H9 (cell line): ENCODE measurements at regions not wholly inside any gene's neighbourhood (a gene's known extent, or its start where the extent isn't known, plus 50 kb on each side); places are given as distances from the start of the nearest gene placed in this dataset.

Experiments used
- DNase-seq: peaks from one replicate; pipeline ENCODE4 v3.0.0-alpha.2; 2017
- H2AFZ ChIP-seq: one replicate; pipeline ENCODE4 v1.6.1; 2013; ENCODE audit warnings: mild to moderate bottlenecking, low read length, control low read depth, moderate library complexity
- H2AK5ac ChIP-seq: 2 replicates; pipeline ENCODE4 v1.6.1; 2013; ENCODE audit warnings: low read length, control low read depth, mixed read lengths; ENCODE audit not compliant: insufficient read length
- H2BK120ac ChIP-seq: one replicate; pipeline ENCODE4 v1.6.1; 2013; ENCODE audit warnings: low read depth, mild to moderate bottlenecking, low read length, control low read depth, inconsistent platforms; ENCODE audit not compliant: poor library complexity, severe bottlenecking
- H2BK12ac ChIP-seq: 2 replicates; pipeline ENCODE4 v1.6.1; 2013; ENCODE audit warnings: low read length, control low read depth, mixed read lengths, low read depth; ENCODE audit not compliant: insufficient read length
- H2BK15ac ChIP-seq: 2 replicates; pipeline ENCODE4 v1.6.1; 2013; ENCODE audit warnings: low read depth, low read length, control low read depth
- H2BK20ac ChIP-seq: one replicate; pipeline ENCODE4 v1.6.1; 2013; ENCODE audit warnings: low read depth, mild to moderate bottlenecking, low read length, control low read depth, inconsistent platforms; ENCODE audit not compliant: poor library complexity, severe bottlenecking
- H2BK5ac ChIP-seq: 2 replicates; pipeline ENCODE4 v1.6.1; 2013; ENCODE audit warnings: low read length, control low read depth, mixed read lengths; ENCODE audit not compliant: insufficient read length
- H3K14ac ChIP-seq: 2 replicates; pipeline ENCODE4 v1.6.1; 2013; ENCODE audit warnings: low read length, control low read depth; ENCODE audit not compliant: insufficient read depth
- H3K18ac ChIP-seq: 2 replicates; pipeline ENCODE4 v1.6.1; 2013; ENCODE audit warnings: low read depth, mild to moderate bottlenecking, mixed read lengths, low read length, control low read depth; ENCODE audit not compliant: insufficient read length
- H3K23ac ChIP-seq: 2 replicates; pipeline ENCODE4 v1.6.1; 2013; ENCODE audit warnings: low read length, control low read depth, mixed read lengths, low read depth; ENCODE audit not compliant: insufficient read length
- H3K23me2 ChIP-seq: 2 replicates; pipeline ENCODE4 v1.6.1; 2013; ENCODE audit warnings: low read depth, mild to moderate bottlenecking, mixed read lengths, low read length, control low read depth; ENCODE audit not compliant: insufficient read length, poor library complexity, severe bottlenecking
- H3K27ac ChIP-seq: 2 replicates; pipeline ENCODE4 v1.5.1; 2013; ENCODE audit warnings: low read length, control low read depth, mixed read lengths, low read depth; ENCODE audit not compliant: insufficient read length
- H3K27me3 ChIP-seq: 2 replicates; pipeline ENCODE4 v1.6.1; 2013; ENCODE audit warnings: low read length, control low read depth, inconsistent platforms; ENCODE audit not compliant: insufficient read depth
- H3K4ac ChIP-seq: 2 replicates; pipeline ENCODE4 v1.6.1; 2013; ENCODE audit warnings: low read depth, mild to moderate bottlenecking, control low read depth, inconsistent platforms, low read length, moderate library complexity
- H3K4me1 ChIP-seq: 2 replicates; pipeline ENCODE4 v1.6.1; 2013; ENCODE audit warnings: low read length, control low read depth, inconsistent platforms; ENCODE audit not compliant: insufficient read depth
- H3K4me2 ChIP-seq: 2 replicates; pipeline ENCODE4 v1.6.1; 2013; ENCODE audit warnings: low read length, control low read depth, mixed read lengths; ENCODE audit not compliant: insufficient read length, insufficient read depth
- H3K56ac ChIP-seq: 2 replicates; pipeline ENCODE4 v1.6.1; 2013; ENCODE audit warnings: low read depth, mild to moderate bottlenecking, mixed read lengths, low read length, control low read depth; ENCODE audit not compliant: insufficient read length
- H3K79me1 ChIP-seq: 2 replicates; pipeline ENCODE4 v1.6.1; 2013; ENCODE audit warnings: low read depth, mild to moderate bottlenecking, moderate library complexity, low read length, control low read depth, inconsistent platforms; ENCODE audit not compliant: insufficient read depth, poor library complexity, severe bottlenecking
- H3K79me2 ChIP-seq: 2 replicates; pipeline ENCODE4 v1.6.1; 2013; ENCODE audit warnings: low read length, control low read depth, inconsistent platforms; ENCODE audit not compliant: insufficient read depth
- H3K9ac ChIP-seq: 2 replicates; pipeline ENCODE4 v1.6.1; 2013; ENCODE audit warnings: low read length, control low read depth, mixed read lengths; ENCODE audit not compliant: insufficient read length; ENCODE audit errors: extremely low read depth
- H3K9me3 ChIP-seq: one replicate; pipeline ENCODE4 v1.6.1; 2013; ENCODE audit warnings: low read depth, low read length, inconsistent platforms; ENCODE audit not compliant: control insufficient read depth
- H3T11ph ChIP-seq: one replicate; pipeline ENCODE4 v1.6.1; 2013; ENCODE audit warnings: mild to moderate bottlenecking, low read length, control low read depth, inconsistent platforms
- H4K20me1 ChIP-seq: one replicate; pipeline ENCODE4 v1.6.1; 2013; ENCODE audit not compliant: control insufficient read depth, insufficient read length, insufficient read depth
- H4K5ac ChIP-seq: 2 replicates; pipeline ENCODE4 v1.6.1; 2013; ENCODE audit warnings: low read depth, mild to moderate bottlenecking, mixed read lengths, low read length, control low read depth; ENCODE audit not compliant: insufficient read length
- H4K8ac ChIP-seq: replicated peaks from 2 replicates; pipeline ENCODE4 v1.6.1; 2013; ENCODE audit warnings: low read length, control low read depth, mixed read lengths, low read depth; ENCODE audit not compliant: insufficient read length
- H4K91ac ChIP-seq: 2 replicates; pipeline ENCODE4 v1.6.1; 2013; ENCODE audit warnings: low read depth, mild to moderate bottlenecking, moderate library complexity, mixed read lengths, low read length, control low read depth; ENCODE audit not compliant: insufficient read length
- H3K27ac Mint-ChIP-seq, 3 experiments: 2 replicates in 2 of 3; 3 replicates in 1 of 3; pipeline ENCODE4 v1.8.0; 2020 to 2021; ENCODE audit warnings: mixed read lengths in 3 of 3, mild to moderate bottlenecking in 1 of 3, moderate library complexity in 1 of 3
- H3K27me3 Mint-ChIP-seq: 2 replicates; pipeline ENCODE4 v1.8.0; 2021; ENCODE audit warnings: low read depth, mild to moderate bottlenecking, moderate library complexity, mixed read lengths
- H3K36me3 Mint-ChIP-seq, 3 experiments: 2 replicates in 2 of 3; 3 replicates in 1 of 3; pipeline ENCODE4 v1.8.0; 2020 to 2021; ENCODE audit warnings: low read depth in 3 of 3, mixed read lengths in 3 of 3; ENCODE audit not compliant: insufficient read depth in 1 of 3
- H3K4me1 Mint-ChIP-seq, 2 experiments: 2 replicates each; pipeline ENCODE4 v1.8.0; 2020; ENCODE audit warnings: mixed read lengths in 2 of 2
- H3K4me3 Mint-ChIP-seq, 2 experiments: 2 replicates in 1 of 2; 3 replicates in 1 of 2; pipeline ENCODE4 v1.8.0; 2020 to 2021; ENCODE audit warnings: mild to moderate bottlenecking in 2 of 2, mixed read lengths in 2 of 2, moderate library complexity in 1 of 2
- H3K9me3 Mint-ChIP-seq, 2 experiments: 2 replicates in 1 of 2; 3 replicates in 1 of 2; pipeline ENCODE4 v1.8.0; 2020; ENCODE audit warnings: mild to moderate bottlenecking in 2 of 2, mixed read lengths in 2 of 2, moderate library complexity in 1 of 2
- WGBS: extraction: QIAGEN DNeasy Blood & Tissue Kit; methylation state at CpG from one replicate; pipeline ENCODE4 v1.1.7; 2013; ENCODE audit warnings: missing lambda C conversion rate, low lambda C conversion rate, mixed read lengths; ENCODE audit not compliant: insufficient read length; ENCODE audit errors: extremely low coverage; 5-methylcytosine and 5-hydroxymethylcytosine counted together
- TF ChIP-seq, protein P1 (sequence below): fragments of 200-600 bp; sonication (generic); conservative IDR thresholded peaks from 3 replicates; pipeline ENCODE4 v1.8.0; 2021; ENCODE audit warnings: antibody characterized with exemption, mild to moderate bottlenecking

DNA sequence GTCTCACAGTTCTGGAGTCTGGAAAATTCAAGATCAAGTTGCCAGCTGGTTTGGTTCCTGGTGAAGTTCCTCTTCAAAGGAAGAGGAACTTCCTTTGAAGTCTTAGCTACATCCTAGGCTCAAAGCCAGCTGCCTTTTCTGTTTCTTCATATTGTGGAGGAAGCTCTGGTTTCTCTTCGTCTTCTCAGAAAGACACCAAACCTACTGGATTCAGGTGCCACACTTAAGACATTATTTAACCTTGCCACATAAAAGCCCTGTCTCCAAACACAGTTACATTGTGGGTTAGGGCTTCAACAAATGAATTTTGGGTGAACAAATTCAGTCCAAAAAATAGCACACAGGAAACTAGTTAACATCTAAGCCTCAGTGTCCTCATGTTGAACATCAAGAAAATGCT lies 1019.8 kb downstream of the GALC start:
- Histone ChIP-seq H3K79me2 (no peaks in the 10 kb centered on the region), H4K91ac (no peak overlapping the region), H3K27me3 (no peaks in the 10 kb centered on the region), H2AFZ (no peak overlapping the region), H3K23ac (no peak overlapping the region), H3T11ph (no peak overlapping the region), H3K56ac (no peak overlapping the region), H3K79me1 (no peaks in the 10 kb centered on the region), H3K18ac (no peak overlapping the region), H3K9ac (no peak overlapping the region), H4K20me1 (no peaks in the 10 kb centered on the region), H2BK5ac (no peak overlapping the region), H4K5ac (no peak overlapping the region), H2BK15ac (no peak overlapping the region), H3K23me2 (no peaks in the 10 kb centered on the region), H3K14ac (no peak overlapping the region), H3K27ac (no peak overlapping the region), H2BK20ac (no peak overlapping the region), H3K4ac (no peak overlapping the region), H2BK120ac (no peak overlapping the region), H2BK12ac (no peak overlapping the region), H3K9me3 (no peaks in the 10 kb centered on the region), H3K4me1 (no peaks in the 10 kb centered on the region), H4K8ac (no peak overlapping the region), H2AK5ac (no peak overlapping the region), H3K4me2 (no peak overlapping the region)
- TF ChIP-seq, protein P1, sequence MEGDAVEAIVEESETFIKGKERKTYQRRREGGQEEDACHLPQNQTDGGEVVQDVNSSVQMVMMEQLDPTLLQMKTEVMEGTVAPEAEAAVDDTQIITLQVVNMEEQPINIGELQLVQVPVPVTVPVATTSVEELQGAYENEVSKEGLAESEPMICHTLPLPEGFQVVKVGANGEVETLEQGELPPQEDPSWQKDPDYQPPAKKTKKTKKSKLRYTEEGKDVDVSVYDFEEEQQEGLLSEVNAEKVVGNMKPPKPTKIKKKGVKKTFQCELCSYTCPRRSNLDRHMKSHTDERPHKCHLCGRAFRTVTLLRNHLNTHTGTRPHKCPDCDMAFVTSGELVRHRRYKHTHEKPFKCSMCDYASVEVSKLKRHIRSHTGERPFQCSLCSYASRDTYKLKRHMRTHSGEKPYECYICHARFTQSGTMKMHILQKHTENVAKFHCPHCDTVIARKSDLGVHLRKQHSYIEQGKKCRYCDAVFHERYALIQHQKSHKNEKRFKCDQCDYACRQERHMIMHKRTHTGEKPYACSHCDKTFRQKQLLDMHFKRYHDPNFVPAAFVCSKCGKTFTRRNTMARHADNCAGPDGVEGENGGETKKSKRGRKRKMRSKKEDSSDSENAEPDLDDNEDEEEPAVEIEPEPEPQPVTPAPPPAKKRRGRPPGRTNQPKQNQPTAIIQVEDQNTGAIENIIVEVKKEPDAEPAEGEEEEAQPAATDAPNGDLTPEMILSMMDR: no peak
- no peaks in the 10 kb centered on the region for H3K4me1 Mint-ChIP-seq
- WGBS: no CpG with 5 or more reads among the region's 1 CpG
- H3K9me3 Mint-ChIP-seq: peaks cover 17 to 26% of the 10 kb centered on the region in 2 experiments
- no peak overlapping the region for H3K4me3 Mint-ChIP-seq
- H3K27me3 Mint-ChIP-seq: peaks cover 6% of the 10 kb centered on the region
- H3K36me3 Mint-ChIP-seq: peaks cover 2 to 12% (median 6%) of the 10 kb centered on the region in 3 experiments; a peak in 6 of 7 replicates
- DNase-seq: no peak
- H3K27ac Mint-ChIP-seq: no peak overlapping the region
